CD14-positive monocyte (primary cell): ENCODE measurements at regions not wholly inside any gene's neighbourhood (a gene's known extent, or its start where the extent isn't known, plus 50 kb on each side); places are given as distances from the start of the nearest gene placed in this dataset.

Experiments used
- DNase-seq, 3 donors: peaks; one replicate each; pipeline ENCODE4 v3.0.0-alpha.2; 2011 to 2022
- H2AFZ ChIP-seq: 2 replicates; pipeline ENCODE4 v1.6.0; 2012; ENCODE audit warnings: mild to moderate bottlenecking, low read depth, low read length, inconsistent platforms; ENCODE audit not compliant: insufficient read depth, poor library complexity, severe bottlenecking
- H3K27ac ChIP-seq, 2 donors: 1 replicate in 1 of 2; 2 replicates in 1 of 2; pipeline ENCODE4 v1.5.1; 2012 to 2013; ENCODE audit warnings: low read length in 2 of 2, control low read depth in 1 of 2, inconsistent platforms in 1 of 2, low read depth in 1 of 2, mild to moderate bottlenecking in 1 of 2
- H3K27me3 ChIP-seq, 2 donors: one replicate each; pipeline versions ENCODE4 v1.6.0 to v1.6.1; 2011 to 2013; ENCODE audit warnings: low read length in 2 of 2; ENCODE audit not compliant: control insufficient read depth in 2 of 2, insufficient read depth in 2 of 2
- H3K36me3 ChIP-seq, 2 donors: replicated peaks in 1 of 2; 1 replicate in 1 of 2; 2 replicates in 1 of 2; pipeline versions ENCODE4 v1.5.1 to v1.6.1; 2012 to 2013; ENCODE audit warnings: low read length in 2 of 2, control low read depth in 1 of 2, inconsistent platforms in 1 of 2, mild to moderate bottlenecking in 1 of 2; ENCODE audit not compliant: insufficient read depth in 2 of 2, control insufficient read depth in 1 of 2
- H3K4me1 ChIP-seq, 2 donors: 1 replicate in 1 of 2; 2 replicates in 1 of 2; pipeline versions ENCODE4 v1.5.1 to v1.6.1; 2012 to 2013; ENCODE audit warnings: low read length in 2 of 2, control low read depth in 1 of 2, inconsistent platforms in 1 of 2, mild to moderate bottlenecking in 1 of 2, moderate library complexity in 1 of 2; ENCODE audit not compliant: insufficient read depth in 2 of 2, control insufficient read depth in 1 of 2
- H3K4me2 ChIP-seq: replicated peaks from 2 replicates; pipeline ENCODE3; 2012; ENCODE audit warnings: low read length, moderate library complexity, mild to moderate bottlenecking; ENCODE audit not compliant: poor library complexity, severe bottlenecking; ENCODE audit errors: extremely low read depth
- H3K4me3 ChIP-seq, 3 experiments: fragments of 200-600 bp in 1 of 3; sonication (generic) in 1 of 3; replicated peaks in 1 of 3; 1 replicate in 2 of 3; 2 replicates in 1 of 3; pipeline ENCODE4 v1.5.1; 2011 to 2013; ENCODE audit warnings: low read length in 3 of 3, mild to moderate bottlenecking in 3 of 3, control low read depth in 2 of 3, low read depth in 2 of 3, inconsistent platforms in 1 of 3, moderate library complexity in 1 of 3
- H3K79me2 ChIP-seq: 2 replicates; pipeline ENCODE4 v1.6.0; 2012; ENCODE audit warnings: mild to moderate bottlenecking, control low read depth, inconsistent platforms, low read length, moderate library complexity; ENCODE audit not compliant: insufficient read depth
- H3K9ac ChIP-seq: 2 replicates; pipeline ENCODE4 v1.6.0; 2017; ENCODE audit warnings: low read length, mild to moderate bottlenecking; ENCODE audit not compliant: insufficient read depth, poor library complexity, severe bottlenecking
- H3K9me3 ChIP-seq, 2 donors: replicated peaks in 1 of 2; 1 replicate in 1 of 2; 2 replicates in 1 of 2; pipeline versions ENCODE4 v1.5.1 to v1.6.1; 2012 to 2013; ENCODE audit warnings: low read length in 2 of 2, control low read depth in 1 of 2; ENCODE audit not compliant: control insufficient read depth in 1 of 2, insufficient read depth in 1 of 2
- H4K20me1 ChIP-seq: 2 replicates; pipeline ENCODE4 v1.6.0; 2012; ENCODE audit warnings: mild to moderate bottlenecking, low read length, control low read depth, moderate library complexity; ENCODE audit not compliant: insufficient read depth
- H3K27ac Mint-ChIP-seq, 7 donors: one replicate each; pipeline ENCODE4 v1.8.0; 2020; ENCODE audit warnings: mild to moderate bottlenecking in 7 of 7, mixed read lengths in 7 of 7, moderate library complexity in 6 of 7, inconsistent platforms in 2 of 7
- H3K27me3 Mint-ChIP-seq, 3 donors: one replicate each; pipeline ENCODE4 v1.8.0; 2021 to 2022; ENCODE audit warnings: low read depth in 3 of 3, mild to moderate bottlenecking in 3 of 3, mixed read lengths in 3 of 3, moderate library complexity in 3 of 3, inconsistent platforms in 1 of 3
- H3K36me3 Mint-ChIP-seq, 2 donors: one replicate each; pipeline ENCODE4 v1.8.0; 2020; ENCODE audit warnings: mixed read lengths in 2 of 2, inconsistent platforms in 1 of 2, mild to moderate bottlenecking in 1 of 2
- H3K4me1 Mint-ChIP-seq: one replicate; pipeline ENCODE4 v1.8.0; 2020; ENCODE audit warnings: mild to moderate bottlenecking, mixed read lengths
- H3K4me3 Mint-ChIP-seq, 2 donors: one replicate each; pipeline ENCODE4 v1.8.0; 2020; ENCODE audit warnings: mild to moderate bottlenecking in 2 of 2, mixed read lengths in 2 of 2, moderate library complexity in 1 of 2
- H3K9me3 Mint-ChIP-seq, 7 donors: one replicate each; pipeline ENCODE4 v1.8.0; 2020 to 2022; ENCODE audit warnings: mixed read lengths in 7 of 7, mild to moderate bottlenecking in 6 of 7, moderate library complexity in 6 of 7, inconsistent platforms in 2 of 7
- CTCF ChIP-seq: fragments of 200-600 bp; IDR thresholded peaks from one replicate; pipeline ENCODE4 v1.8.0; 2022; ENCODE audit warnings: antibody characterized with exemption, mild to moderate bottlenecking
- WGBS: methylation state at CpG from one replicate; pipeline ENCODE4 v1.1.5; 2013; ENCODE audit warnings: missing lambda C conversion rate; ENCODE audit not compliant: insufficient coverage; 5-methylcytosine and 5-hydroxymethylcytosine counted together
- intact Hi-C, 2 donors: fragments of 100-400 bp; cut with micrococcal nuclease; formaldehyde crosslinking; loops; one replicate each; pipeline versions ENCODE4 v1.15.0 to v1.15.1; 2023

- WGBS, result 97% methylated on average over 12 of the region's 13 CpGs
- no peak for TF ChIP-seq CTCF
- no peak overlapping the region for H3K4me3 ChIP-seq
- Mint-ChIP-seq H3K36me3 (no peaks in the 10 kb centered on the region), H3K4me1 (no peaks in the 10 kb centered on the region), H3K27me3 (peaks cover 5 to 10% (median 7%) of the 10 kb centered on the region in 3 donors), H3K9me3 (peaks cover 0 to 3% (median 0%) of the 10 kb centered on the region in 7 donors), H3K4me3 (no peak overlapping the region), H3K27ac (no peak overlapping the region)
- no peak overlapping the region for H3K4me2 ChIP-seq
- H3K9me3 ChIP-seq, result no peaks in the 10 kb centered on the region
- H3K36me3 ChIP-seq, result no peaks in the 10 kb centered on the region
- no peak overlapping the region for H3K27ac ChIP-seq
- intact Hi-C loops, result no loop called here
- H3K27me3 ChIP-seq, result no peaks in the 10 kb centered on the region
- no peak overlapping the region for H3K9ac ChIP-seq
- H4K20me1 ChIP-seq, result no peaks in the 10 kb centered on the region
- H3K79me2 ChIP-seq, result no peaks in the 10 kb centered on the region
- no peak overlapping the region for H2AFZ ChIP-seq
- no peaks in the 10 kb centered on the region for H3K4me1 ChIP-seq
- no peak for DNase-seq
Observed at GRCh38 chr13:111919286-111919685, 147.7 kb upstream of the SOX1 start.

- Mint-ChIP-seq H3K36me3 (no peaks in the 10 kb centered on the region), H3K4me3 (no peak overlapping the region), H3K4me1 (no peaks in the 10 kb centered on the region), H3K27ac (no peak overlapping the region), H3K9me3 (peaks cover 0 to 3% (median 0%) of the 10 kb centered on the region in 7 donors), H3K27me3 (peaks cover 5 to 10% (median 10%) of the 10 kb centered on the region in 3 donors)
- Histone ChIP-seq H3K9me3 (no peaks in the 10 kb centered on the region), H3K27me3 (no peaks in the 10 kb centered on the region), H3K36me3 (no peaks in the 10 kb centered on the region), H2AFZ (no peak overlapping the region), H3K9ac (no peak overlapping the region), H3K27ac (no peak overlapping the region), H3K4me3 (no peak overlapping the region), H4K20me1 (no peaks in the 10 kb centered on the region), H3K4me2 (no peak overlapping the region), H3K79me2 (no peaks in the 10 kb centered on the region), H3K4me1 (no peaks in the 10 kb centered on the region)
- WGBS, result 95% methylated on average over 12 of the region's 13 CpGs
- DNase-seq, result no peak
- no peak for TF ChIP-seq CTCF
- intact Hi-C loops, result no loop called here
Observed at GRCh38 chr13:111919849-111920248, 147.1 kb upstream of the SOX1 start.
